ENCODE measurements at regions not wholly inside any gene's neighbourhood (a gene's known extent, or its start where the extent isn't known, plus 50 kb on each side); places are given as distances from the start of the nearest gene placed in this dataset.

- DNase-seq (ENCODE audit: low read depth in 4 of 4, low spot score in 3 of 4), result no peak
Measured at GRCh38 chr10:6305401-6306321, 102.9 kb downstream of the PFKFB3 start.

GRCh38 chr10:6306917-6307316 is 104.2 kb downstream of the PFKFB3 start:
- no peak for DNase-seq (ENCODE audit: low read depth in 4 of 4, low spot score in 3 of 4)

GRCh38 chr10:6309816-6310215 is 107.1 kb downstream of the PFKFB3 start:
- no peak for DNase-seq (ENCODE audit: low read depth in 4 of 4, low spot score in 3 of 4)

GRCh38 chr10:6310977-6311376 is 108.2 kb downstream of the PFKFB3 start:
- no peak for DNase-seq (ENCODE audit: low read depth in 4 of 4, low spot score in 3 of 4)

- no peak for DNase-seq (ENCODE audit: low read depth in 4 of 4, low spot score in 3 of 4)
Measured at GRCh38 chr10:6311700-6312330, 109.1 kb downstream of the PFKFB3 start.

GRCh38 chr10:6312636-6313035 is 109.9 kb downstream of the PFKFB3 start:
- DNase-seq (ENCODE audit: low read depth in 4 of 4, low spot score in 3 of 4), result no peak

GRCh38 chr10:6313111-6313895 is 110.6 kb downstream of the PFKFB3 start:
- no peak for DNase-seq (ENCODE audit: low read depth in 4 of 4, low spot score in 3 of 4)

GRCh38 chr10:6314620-6315205 is 112.0 kb downstream of the PFKFB3 start:
- no peak for DNase-seq (ENCODE audit: low read depth in 4 of 4, low spot score in 3 of 4)

GRCh38 chr10:6319119-6319518 is 116.4 kb downstream of the PFKFB3 start:
- no peak for DNase-seq (ENCODE audit: low read depth in 4 of 4, low spot score in 3 of 4)

GRCh38 chr10:6320320-6321010 is 117.7 kb downstream of the PFKFB3 start:
- DNase-seq (ENCODE audit: low read depth in 4 of 4, low spot score in 3 of 4), result no peak

GRCh38 chr10:6321880-6322279 is 119.1 kb downstream of the PFKFB3 start:
- DNase-seq (ENCODE audit: low read depth in 4 of 4, low spot score in 3 of 4), result no peak

GRCh38 chr10:6322805-6323204 is 120.1 kb downstream of the PFKFB3 start:
- no peak for DNase-seq (ENCODE audit: low read depth in 4 of 4, low spot score in 3 of 4)

- no peak for DNase-seq (ENCODE audit: low read depth in 4 of 4, low spot score in 3 of 4)
Measured at GRCh38 chr10:6327961-6328698, 125.4 kb downstream of the PFKFB3 start.

- DNase-seq (ENCODE audit: low read depth in 4 of 4, low spot score in 3 of 4), result no peak
Measured at GRCh38 chr10:6328699-6329423, 126.1 kb downstream of the PFKFB3 start.

GRCh38 chr10:6333086-6333485 is 130.4 kb downstream of the PFKFB3 start:
- DNase-seq (ENCODE audit: low read depth in 4 of 4, low spot score in 3 of 4), result no peak

GRCh38 chr10:6333973-6334372 is 131.2 kb downstream of the PFKFB3 start:
- no peak for DNase-seq (ENCODE audit: low read depth in 4 of 4, low spot score in 3 of 4)

GRCh38 chr10:6336016-6336415 is 133.3 kb downstream of the PFKFB3 start:
- DNase-seq (ENCODE audit: low read depth in 4 of 4, low spot score in 3 of 4), result no peak

GRCh38 chr10:6337382-6337781 is 134.7 kb downstream of the PFKFB3 start:
- no peak for DNase-seq (ENCODE audit: low read depth in 4 of 4, low spot score in 3 of 4)

GRCh38 chr10:6338361-6338760 is 135.6 kb downstream of the PFKFB3 start:
- no peak for DNase-seq (ENCODE audit: low read depth in 4 of 4, low spot score in 3 of 4)

Measured in left renal pelvis (tissue), 4 donors.